WTC11 (cell line): ENCODE measurements at regions not wholly inside any gene's neighbourhood (a gene's known extent, or its start where the extent isn't known, plus 50 kb on each side); places are given as distances from the start of the nearest gene placed in this dataset.

Experiments used
- ATAC-seq: fragments of 200-7000 bp; cut with Tn5 transposase; 2 replicates; pipeline ENCODE4 v1.10.0; 2021; ENCODE audit warnings: mild to moderate bottlenecking, moderate library complexity
- CTCF ChIA-PET: fragments of 300-600 bp; sonication (Branson Sonifier 250); formaldehyde crosslinking; loops from one replicate; lab custom pipeline; 2021; ENCODE audit warnings: antibody characterized with exemption; lab: Charles Lee
- POLR2A ChIA-PET: fragments of 350-600 bp; sonication (Branson Sonifier 250); formaldehyde crosslinking; loops from one replicate; lab custom pipeline; 2021; ENCODE audit warnings: antibody characterized with exemption; lab: Charles Lee
- DNase-seq: peaks from one replicate; pipeline ENCODE4 v3.0.0; 2021; ENCODE audit warnings: low spot score
- H3K27ac Mint-ChIP-seq: 2 replicates; pipeline ENCODE4 v1.8.0; 2021; ENCODE audit warnings: mixed read lengths
- H3K27me3 Mint-ChIP-seq: 2 replicates; pipeline ENCODE4 v1.8.0; 2021; ENCODE audit warnings: low read depth, mild to moderate bottlenecking, moderate library complexity, mixed read lengths
- H3K36me3 Mint-ChIP-seq: 2 replicates; pipeline ENCODE4 v1.8.0; 2021; ENCODE audit warnings: mixed read lengths
- H3K4me1 Mint-ChIP-seq: 2 replicates; pipeline ENCODE4 v1.8.0; 2022; ENCODE audit warnings: mixed read lengths
- H3K4me3 Mint-ChIP-seq: 2 replicates; pipeline ENCODE4 v1.8.0; 2021; ENCODE audit warnings: mild to moderate bottlenecking, moderate library complexity, mixed read lengths
- H3K9me3 Mint-ChIP-seq: 2 replicates; pipeline ENCODE4 v1.8.0; 2021; ENCODE audit warnings: mixed read lengths
- OVOL2 ChIP-seq: fragments of 250-450 bp; sonication (Bioruptor Pico); IDR thresholded peaks from 2 replicates; pipeline ENCODE4 v1.9.0; 2021; ENCODE audit warnings: mild to moderate bottlenecking, borderline replicate concordance
- ZNF138 ChIP-seq: sonication (generic); formaldehyde crosslinking; conservative IDR thresholded peaks from 2 replicates; pipeline ENCODE4 v1.8.1; 2022; ENCODE audit warnings: mild to moderate bottlenecking, moderate library complexity, missing genetic modification reagents
- ZNF232 ChIP-seq: sonication (generic); formaldehyde crosslinking; IDR thresholded peaks from 2 replicates; pipeline ENCODE4 v1.8.0; 2022; ENCODE audit warnings: mild to moderate bottlenecking, missing genetic modification reagents
- TF ChIP-seq, protein P1 (sequence below): sonication (generic); formaldehyde crosslinking; IDR thresholded peaks from 2 replicates; pipeline ENCODE4 v1.8.0; 2023; ENCODE audit warnings: mild to moderate bottlenecking, missing genetic modification reagents
- TF ChIP-seq, protein P2 (sequence below): sonication (generic); formaldehyde crosslinking; IDR thresholded peaks from 2 replicates; pipeline ENCODE4 v1.8.1; 2023; ENCODE audit warnings: mild to moderate bottlenecking, missing genetic modification reagents
- TF ChIP-seq, protein P3 (sequence below): sonication (generic); formaldehyde crosslinking; IDR thresholded peaks from 2 replicates; pipeline ENCODE4 v1.8.1; 2023; ENCODE audit warnings: mild to moderate bottlenecking, moderate library complexity, missing genetic modification reagents
- TF ChIP-seq, protein P4 (sequence below): fragments of 250-450 bp; sonication (Bioruptor Pico); IDR thresholded peaks from 2 replicates; pipeline ENCODE4 v1.9.0; 2021; ENCODE audit warnings: mild to moderate bottlenecking
- TF ChIP-seq, protein P5 (sequence below): sonication (generic); formaldehyde crosslinking; IDR thresholded peaks from 2 replicates; pipeline ENCODE4 v1.8.0; 2023; ENCODE audit warnings: missing genetic modification reagents, mild to moderate bottlenecking, borderline replicate concordance

DNA sequence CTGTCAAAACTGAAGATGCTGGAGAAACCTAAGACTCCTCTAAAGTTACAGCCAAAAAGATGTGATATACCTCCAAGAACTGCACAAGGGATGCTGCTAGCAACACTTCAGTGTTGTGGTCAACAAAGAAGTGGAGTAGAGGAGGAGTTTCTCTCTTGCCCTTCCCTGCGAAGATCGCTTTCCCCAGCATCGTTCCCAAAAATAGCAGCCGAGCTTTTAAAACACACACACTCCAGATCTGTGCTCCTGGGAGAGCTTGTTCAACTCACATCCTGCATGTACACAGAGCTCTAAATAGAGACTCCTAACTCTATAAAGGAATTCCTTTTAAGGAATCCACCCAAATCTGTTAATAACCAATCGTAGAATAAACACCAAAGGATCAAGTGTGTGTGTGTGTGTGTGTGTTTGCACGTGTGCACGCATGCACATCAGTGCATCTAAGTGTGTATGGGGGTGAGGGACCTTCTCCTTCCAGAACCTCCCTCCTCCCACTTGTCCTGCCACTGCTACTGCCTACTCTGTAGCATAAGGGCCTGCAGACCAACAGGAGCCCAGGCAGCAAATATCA lies 58.5 kb downstream of the PSMG1 start:
- TF ChIP-seq, protein P1, sequence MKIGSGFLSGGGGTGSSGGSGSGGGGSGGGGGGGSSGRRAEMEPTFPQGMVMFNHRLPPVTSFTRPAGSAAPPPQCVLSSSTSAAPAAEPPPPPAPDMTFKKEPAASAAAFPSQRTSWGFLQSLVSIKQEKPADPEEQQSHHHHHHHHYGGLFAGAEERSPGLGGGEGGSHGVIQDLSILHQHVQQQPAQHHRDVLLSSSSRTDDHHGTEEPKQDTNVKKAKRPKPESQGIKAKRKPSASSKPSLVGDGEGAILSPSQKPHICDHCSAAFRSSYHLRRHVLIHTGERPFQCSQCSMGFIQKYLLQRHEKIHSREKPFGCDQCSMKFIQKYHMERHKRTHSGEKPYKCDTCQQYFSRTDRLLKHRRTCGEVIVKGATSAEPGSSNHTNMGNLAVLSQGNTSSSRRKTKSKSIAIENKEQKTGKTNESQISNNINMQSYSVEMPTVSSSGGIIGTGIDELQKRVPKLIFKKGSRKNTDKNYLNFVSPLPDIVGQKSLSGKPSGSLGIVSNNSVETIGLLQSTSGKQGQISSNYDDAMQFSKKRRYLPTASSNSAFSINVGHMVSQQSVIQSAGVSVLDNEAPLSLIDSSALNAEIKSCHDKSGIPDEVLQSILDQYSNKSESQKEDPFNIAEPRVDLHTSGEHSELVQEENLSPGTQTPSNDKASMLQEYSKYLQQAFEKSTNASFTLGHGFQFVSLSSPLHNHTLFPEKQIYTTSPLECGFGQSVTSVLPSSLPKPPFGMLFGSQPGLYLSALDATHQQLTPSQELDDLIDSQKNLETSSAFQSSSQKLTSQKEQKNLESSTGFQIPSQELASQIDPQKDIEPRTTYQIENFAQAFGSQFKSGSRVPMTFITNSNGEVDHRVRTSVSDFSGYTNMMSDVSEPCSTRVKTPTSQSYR: no peak
- TF ChIP-seq, all 79 proteins: peak for 0
- H3K36me3 Mint-ChIP-seq: no peaks in the 10 kb centered on the region
- no peak overlapping the region for H3K4me3 Mint-ChIP-seq
- CTCF ChIA-PET: interaction anchor here (1.5 to 3.4 kb wide), 3 partner anchors 13 to 28 kb away, joined by 3 to 28 read pairs (median 12); no protein-coding TSS in a partner anchor
- no peak overlapping the region for H3K27ac Mint-ChIP-seq
- POLR2A ChIA-PET: no interaction called here
- no peak for DNase-seq
- ATAC-seq: no peak
- no peaks in the 10 kb centered on the region; the same call in 1 of the 2 replicates for H3K27me3 Mint-ChIP-seq
- H3K4me1 Mint-ChIP-seq: peaks cover 16% of the 10 kb centered on the region
- H3K9me3 Mint-ChIP-seq: no peaks in the 10 kb centered on the region

DNA sequence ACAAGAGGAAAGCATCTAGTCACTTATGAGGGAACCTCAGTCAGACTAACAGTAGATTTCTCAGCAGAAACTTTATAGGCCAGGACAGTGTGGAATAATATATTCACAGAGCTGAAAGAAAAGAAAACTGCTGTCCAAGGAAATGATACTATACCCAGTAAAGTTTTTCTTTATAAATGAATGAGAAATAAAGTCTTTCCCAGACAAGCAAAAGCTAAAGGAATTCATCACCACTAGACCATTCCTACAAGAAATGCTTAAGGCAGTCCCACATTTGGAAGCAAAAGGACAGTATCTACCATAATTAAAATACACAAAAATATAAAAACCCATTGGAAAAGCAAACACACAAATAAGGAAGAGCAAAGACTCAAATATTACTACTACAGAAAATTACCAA lies 59.9 kb downstream of the PSMG1 start:
- H3K27me3 Mint-ChIP-seq: no peaks in the 10 kb centered on the region; the same call in 1 of the 2 replicates
- H3K9me3 Mint-ChIP-seq: peaks cover under 1% of the 10 kb centered on the region; the same call in 1 of the 2 replicates
- ATAC-seq (no peak), DNase-seq (no peak)
- H3K27ac Mint-ChIP-seq: no peak overlapping the region
- no peaks in the 10 kb centered on the region for H3K36me3 Mint-ChIP-seq
- POLR2A ChIA-PET: no interaction called here
- H3K4me1 Mint-ChIP-seq: peaks cover 17% of the 10 kb centered on the region
- H3K4me3 Mint-ChIP-seq: no peak overlapping the region
- TF ChIP-seq OVOL2 (CRISPR knock-in tag) (no peak), ZNF232 (no peak), ZNF138 (CRISPR knock-in tag) (no peak)
- TF ChIP-seq, protein P2, sequence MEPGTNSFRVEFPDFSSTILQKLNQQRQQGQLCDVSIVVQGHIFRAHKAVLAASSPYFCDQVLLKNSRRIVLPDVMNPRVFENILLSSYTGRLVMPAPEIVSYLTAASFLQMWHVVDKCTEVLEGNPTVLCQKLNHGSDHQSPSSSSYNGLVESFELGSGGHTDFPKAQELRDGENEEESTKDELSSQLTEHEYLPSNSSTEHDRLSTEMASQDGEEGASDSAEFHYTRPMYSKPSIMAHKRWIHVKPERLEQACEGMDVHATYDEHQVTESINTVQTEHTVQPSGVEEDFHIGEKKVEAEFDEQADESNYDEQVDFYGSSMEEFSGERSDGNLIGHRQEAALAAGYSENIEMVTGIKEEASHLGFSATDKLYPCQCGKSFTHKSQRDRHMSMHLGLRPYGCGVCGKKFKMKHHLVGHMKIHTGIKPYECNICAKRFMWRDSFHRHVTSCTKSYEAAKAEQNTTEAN (CRISPR knock-in tag): no peak
- TF ChIP-seq, protein P3, sequence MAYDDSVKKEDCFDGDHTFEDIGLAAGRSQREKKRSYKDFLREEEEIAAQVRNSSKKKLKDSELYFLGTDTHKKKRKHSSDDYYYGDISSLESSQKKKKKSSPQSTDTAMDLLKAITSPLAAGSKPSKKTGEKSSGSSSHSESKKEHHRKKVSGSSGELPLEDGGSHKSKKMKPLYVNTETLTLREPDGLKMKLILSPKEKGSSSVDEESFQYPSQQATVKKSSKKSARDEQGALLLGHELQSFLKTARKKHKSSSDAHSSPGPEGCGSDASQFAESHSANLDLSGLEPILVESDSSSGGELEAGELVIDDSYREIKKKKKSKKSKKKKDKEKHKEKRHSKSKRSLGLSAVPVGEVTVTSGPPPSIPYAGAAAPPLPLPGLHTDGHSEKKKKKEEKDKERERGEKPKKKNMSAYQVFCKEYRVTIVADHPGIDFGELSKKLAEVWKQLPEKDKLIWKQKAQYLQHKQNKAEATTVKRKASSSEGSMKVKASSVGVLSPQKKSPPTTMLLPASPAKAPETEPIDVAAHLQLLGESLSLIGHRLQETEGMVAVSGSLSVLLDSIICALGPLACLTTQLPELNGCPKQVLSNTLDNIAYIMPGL (CRISPR knock-in tag): no peak
- TF ChIP-seq, protein P4, sequence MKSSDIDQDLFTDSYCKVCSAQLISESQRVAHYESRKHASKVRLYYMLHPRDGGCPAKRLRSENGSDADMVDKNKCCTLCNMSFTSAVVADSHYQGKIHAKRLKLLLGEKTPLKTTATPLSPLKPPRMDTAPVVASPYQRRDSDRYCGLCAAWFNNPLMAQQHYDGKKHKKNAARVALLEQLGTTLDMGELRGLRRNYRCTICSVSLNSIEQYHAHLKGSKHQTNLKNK (CRISPR knock-in tag): no peak
- TF ChIP-seq, protein P5, sequence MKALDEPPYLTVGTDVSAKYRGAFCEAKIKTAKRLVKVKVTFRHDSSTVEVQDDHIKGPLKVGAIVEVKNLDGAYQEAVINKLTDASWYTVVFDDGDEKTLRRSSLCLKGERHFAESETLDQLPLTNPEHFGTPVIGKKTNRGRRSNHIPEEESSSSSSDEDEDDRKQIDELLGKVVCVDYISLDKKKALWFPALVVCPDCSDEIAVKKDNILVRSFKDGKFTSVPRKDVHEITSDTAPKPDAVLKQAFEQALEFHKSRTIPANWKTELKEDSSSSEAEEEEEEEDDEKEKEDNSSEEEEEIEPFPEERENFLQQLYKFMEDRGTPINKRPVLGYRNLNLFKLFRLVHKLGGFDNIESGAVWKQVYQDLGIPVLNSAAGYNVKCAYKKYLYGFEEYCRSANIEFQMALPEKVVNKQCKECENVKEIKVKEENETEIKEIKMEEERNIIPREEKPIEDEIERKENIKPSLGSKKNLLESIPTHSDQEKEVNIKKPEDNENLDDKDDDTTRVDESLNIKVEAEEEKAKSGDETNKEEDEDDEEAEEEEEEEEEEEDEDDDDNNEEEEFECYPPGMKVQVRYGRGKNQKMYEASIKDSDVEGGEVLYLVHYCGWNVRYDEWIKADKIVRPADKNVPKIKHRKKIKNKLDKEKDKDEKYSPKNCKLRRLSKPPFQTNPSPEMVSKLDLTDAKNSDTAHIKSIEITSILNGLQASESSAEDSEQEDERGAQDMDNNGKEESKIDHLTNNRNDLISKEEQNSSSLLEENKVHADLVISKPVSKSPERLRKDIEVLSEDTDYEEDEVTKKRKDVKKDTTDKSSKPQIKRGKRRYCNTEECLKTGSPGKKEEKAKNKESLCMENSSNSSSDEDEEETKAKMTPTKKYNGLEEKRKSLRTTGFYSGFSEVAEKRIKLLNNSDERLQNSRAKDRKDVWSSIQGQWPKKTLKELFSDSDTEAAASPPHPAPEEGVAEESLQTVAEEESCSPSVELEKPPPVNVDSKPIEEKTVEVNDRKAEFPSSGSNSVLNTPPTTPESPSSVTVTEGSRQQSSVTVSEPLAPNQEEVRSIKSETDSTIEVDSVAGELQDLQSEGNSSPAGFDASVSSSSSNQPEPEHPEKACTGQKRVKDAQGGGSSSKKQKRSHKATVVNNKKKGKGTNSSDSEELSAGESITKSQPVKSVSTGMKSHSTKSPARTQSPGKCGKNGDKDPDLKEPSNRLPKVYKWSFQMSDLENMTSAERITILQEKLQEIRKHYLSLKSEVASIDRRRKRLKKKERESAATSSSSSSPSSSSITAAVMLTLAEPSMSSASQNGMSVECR (CRISPR knock-in tag): no peak
- CTCF ChIA-PET: interaction anchor here (0.6 to 1.5 kb wide), 2 partner anchors 14 to 650 kb away, joined by 3 to 4 read pairs; no protein-coding TSS in a partner anchor
